GOT3 (cell line): ENCODE measurements at regions not wholly inside any gene's neighbourhood (a gene's known extent, or its start where the extent isn't known, plus 50 kb on each side); places are given as distances from the start of the nearest gene placed in this dataset.
"Not testable (repeated sequence)": the region's sequence is repeated elsewhere in the genome, so short reads cannot be mapped to it uniquely, and the experiment has no call there.

Experiments
- DNase-seq: peaks from one replicate; lab custom pipeline; 2025; ENCODE audit warnings: mixed read lengths; lab: John Stamatoyannopoulos, UW

DNA sequence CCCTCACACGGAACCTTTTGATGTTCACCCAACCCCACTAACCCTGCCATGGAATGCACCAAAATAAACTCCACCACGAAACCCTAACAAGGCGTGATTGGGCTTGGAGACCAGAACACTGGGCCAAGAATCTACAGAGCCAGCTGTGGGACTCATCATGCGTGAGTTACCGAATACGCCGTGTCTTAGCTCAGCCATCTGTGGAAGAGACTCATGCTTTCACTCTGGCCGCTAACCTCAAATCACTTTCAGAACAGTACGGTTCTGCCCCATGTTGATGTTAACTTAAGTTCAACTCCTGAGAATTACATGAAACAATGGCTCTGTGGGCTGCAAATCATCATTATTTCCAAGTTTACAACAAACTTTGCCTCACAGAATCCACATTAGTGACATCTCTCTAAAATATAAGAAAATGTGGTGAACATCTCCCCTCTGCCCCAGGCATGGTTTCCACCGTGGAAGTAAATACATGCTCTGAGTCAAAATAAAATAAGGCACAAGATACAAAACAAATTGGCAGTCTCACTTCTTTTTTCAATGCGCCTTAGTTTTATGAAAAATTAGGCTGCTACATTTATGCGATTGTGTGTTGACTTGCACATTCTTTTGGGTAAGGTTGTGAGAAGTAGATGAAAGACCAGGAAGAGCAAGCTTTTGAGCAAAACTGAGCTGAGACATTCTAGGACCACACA, 308.9 kb upstream of the EXOC2 start:
- DNase-seq = no peak

DNA sequence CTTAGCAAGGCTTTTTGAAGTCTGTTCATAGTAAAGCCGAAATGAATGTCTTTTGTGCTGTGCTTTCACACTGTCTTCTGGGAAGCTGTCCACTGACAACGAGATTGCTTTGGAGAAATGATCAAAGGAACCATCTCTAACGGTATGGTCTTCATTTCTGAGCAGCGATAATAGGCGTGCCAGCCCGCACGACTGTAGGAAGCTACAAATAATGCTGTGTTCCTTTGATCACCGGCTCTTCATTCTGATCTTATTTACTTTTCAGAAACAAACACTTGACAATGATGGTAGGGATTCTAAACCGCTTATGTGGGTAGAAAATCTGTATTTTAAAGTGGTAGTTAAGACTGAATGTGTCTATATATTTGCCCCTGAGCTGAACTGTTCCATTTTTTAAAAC, 306.6 kb upstream of the EXOC2 start:
- no peak for DNase-seq

DNA sequence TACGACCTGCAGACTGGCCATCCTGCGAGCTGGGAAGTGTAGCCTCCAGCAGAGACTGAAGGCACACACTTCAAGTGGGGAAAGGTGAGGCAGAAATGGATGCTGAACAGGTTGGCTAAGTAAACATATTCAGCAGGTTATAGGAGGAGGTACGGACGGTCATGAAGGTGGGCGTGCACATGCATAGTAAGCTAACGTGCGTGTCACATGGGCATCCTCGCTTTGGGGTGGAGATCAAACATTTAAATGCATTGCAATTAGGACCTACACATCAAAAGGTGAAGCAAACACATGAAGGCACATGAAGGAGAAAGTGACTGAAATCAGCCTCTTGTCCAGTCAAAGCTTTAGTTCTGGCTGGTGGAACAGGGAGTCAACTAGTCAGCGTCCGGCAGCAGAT, 305.6 kb upstream of the EXOC2 start:
- DNase-seq = no peak

DNA sequence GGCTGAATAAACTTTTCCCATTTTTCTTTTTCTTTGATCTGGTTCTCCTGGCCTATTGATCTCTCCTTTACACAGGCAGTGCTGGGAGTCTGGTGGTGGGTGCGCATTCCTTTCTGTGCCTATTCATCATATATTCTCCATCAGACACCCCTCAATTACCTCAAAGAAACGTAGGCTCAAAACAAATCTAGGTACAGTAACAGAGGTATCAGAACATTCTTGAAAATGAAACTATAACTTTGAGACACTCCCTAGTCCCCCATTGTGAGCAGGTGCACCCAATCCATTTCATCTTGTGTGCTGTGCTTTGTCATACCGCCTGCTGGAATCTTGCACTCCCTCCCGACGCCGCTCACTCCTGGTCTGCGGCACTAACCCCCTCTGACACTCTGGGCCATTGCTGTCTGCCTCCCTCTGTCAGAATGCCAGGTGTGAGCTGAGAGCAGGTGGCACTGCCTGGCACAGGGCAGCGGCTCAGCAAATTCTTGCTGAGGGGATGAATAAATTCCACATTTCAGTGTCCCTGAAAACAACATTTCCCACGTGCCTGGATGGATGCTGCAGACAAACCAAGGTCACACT, 303.4 kb upstream of the EXOC2 start:
- DNase-seq = no peak

DNA sequence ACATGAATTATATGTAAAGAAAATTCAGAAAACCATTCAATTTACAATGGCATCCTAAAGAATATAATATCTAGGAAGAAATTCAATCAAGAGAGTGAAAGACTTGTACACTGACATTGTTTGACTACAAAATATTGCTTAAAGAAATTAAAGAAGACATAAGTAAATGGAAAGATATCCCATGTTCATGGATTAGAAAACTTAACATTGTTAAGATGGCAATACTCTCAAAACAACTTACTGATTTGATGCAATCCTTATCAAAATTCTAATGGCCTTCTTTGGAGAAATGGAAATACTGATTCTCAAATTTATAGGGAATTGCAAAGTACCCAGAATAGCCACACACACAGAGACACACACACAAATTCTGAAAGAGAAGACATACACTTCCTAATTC, 298.3 kb upstream of the EXOC2 start:
- no peak for DNase-seq

DNA sequence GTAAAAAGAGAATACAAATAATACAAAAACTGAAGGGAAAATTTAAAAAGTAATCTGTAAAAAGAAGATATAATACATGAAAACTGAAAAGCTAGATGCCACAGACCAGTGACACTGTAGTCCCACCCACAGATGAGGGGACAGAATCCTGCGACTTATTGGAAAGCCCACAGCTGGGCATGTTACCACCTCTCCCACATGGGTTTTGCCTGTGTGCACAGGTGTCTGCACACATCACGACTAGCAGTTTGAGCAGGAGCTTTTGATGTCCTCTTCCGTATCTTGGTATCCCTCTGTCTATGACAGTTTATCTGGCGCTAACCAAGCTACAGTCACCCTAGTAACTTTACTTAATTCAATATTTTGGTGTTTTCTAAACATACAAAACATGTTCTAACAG, 291.1 kb upstream of the EXOC2 start:
- DNase-seq = no peak

DNA sequence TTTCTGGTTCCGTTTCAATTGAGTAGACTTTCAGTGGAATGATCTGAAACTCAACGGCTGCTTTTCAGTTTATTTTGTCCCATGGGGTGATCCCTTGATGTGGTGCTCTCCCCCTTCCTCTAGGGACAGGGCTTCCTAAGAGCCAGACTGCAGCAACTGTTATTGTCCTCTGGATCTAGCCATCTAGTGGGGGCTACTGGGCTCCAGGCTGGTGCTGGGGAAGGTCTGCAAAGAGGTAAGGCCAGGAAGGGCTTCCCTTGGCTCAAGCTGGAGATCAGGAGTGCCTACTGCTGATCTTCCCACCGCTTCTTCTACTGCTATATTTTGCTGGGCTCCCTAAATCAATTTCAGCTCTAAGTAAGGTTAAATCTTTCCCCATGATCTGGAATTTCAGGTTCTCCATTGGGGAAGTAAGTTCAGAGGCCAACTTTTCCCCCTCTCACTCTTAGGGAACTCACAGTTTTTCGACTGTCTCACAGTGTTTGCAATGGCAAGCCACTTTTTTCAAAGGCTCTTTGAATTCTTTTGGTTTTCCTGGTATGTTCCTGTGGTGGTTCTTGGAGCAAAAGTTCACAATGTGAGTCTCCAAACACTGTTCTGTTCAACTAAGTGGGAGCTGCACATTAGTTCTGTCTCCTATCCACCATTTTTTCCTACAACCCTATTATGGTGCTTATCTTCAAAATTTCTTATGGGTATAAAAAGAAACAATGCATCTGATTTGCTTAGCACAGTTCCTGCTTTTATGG, 286.2 kb upstream of the EXOC2 start:
- no peak for DNase-seq

DNA sequence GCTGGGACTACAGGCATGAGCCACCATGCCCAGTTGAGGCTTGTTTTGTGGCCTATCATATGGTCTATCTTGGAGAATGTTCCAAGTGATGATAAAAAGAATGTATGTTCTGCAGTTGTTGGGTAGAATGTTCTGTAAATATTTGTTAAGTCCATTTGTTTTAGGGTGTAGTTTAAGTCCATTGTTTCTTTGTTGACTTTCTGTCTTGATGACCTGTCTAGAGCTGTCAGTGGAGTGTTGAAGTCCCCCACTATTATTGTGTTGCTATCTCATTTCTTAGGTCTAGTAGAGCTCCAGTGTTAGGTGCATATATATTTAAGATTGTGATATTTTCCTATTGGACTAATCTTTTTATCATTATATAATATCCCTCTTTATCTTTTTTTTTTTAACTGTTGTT, 284.3 kb upstream of the EXOC2 start:
- not testable (repeated sequence) for DNase-seq

DNA sequence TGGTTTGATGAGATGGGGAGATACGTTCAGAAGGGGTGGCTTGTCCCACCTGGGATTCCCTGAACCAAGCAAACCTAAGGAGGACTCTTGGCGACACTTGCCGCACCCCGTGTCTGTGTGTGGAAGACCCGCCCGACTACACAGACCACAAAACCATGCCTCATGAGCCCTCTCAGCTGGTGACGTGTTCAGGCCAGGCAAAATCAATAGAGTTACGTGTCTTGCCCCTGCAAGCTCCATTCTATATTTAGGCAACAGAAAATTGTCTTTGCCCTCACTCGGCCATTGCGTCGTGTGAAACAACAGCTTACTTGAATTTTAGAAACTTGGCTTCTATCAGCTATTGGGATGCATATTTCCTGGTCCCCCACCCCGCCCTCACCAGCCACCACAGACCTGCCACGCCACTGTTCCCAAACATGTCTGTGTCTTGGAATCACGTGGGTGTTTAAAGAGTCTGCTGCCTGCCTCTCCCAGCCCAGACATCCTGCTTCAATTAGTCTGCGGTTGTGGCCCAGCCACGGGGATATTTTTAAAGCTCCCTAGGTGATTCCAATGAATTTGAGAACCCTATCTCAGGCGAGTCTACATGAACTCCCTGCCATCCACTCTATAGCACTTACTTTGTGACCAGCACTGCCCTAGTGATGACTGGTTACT, 279.2 kb upstream of the EXOC2 start:
- DNase-seq = peak; percentile 39

DNA sequence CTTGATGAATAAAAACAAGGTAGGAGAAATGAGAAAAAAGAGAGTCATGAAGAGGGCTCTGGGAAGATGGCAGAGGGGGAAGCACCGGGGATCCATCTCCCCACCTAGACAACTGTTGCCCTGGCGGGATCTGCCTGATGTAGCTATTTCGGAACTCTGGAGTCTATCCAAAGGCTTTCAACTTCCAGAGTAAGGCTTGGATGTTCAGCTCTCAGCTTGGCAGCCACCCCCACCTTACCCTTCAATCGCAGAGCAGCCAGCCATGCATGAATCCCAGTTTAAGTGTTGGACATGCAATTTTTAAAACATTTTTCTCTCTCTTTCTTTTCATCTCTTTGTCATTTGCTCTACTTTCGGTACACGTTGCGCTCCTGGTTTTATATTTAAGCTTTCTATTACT, 275.9 kb upstream of the EXOC2 start:
- DNase-seq = no peak

DNA sequence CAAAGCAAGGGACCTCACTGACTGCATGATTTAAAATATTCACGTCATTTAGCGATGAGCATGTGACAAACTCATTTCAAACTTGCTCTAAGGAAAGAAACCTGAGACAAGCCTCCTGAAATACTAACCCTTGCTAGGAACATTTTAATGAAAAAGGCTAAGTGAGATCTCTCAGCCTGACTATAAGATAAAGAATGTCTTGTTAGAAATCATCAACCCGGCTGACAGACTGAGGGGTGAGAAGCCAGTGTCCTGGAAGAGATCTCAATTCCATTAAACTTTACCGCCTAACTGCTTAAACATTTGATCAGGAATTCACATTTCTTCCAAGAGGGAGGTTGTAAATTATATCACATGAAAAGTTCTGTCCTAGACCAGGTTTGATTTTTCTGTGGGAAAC, 274.8 kb upstream of the EXOC2 start:
- no peak for DNase-seq

DNA sequence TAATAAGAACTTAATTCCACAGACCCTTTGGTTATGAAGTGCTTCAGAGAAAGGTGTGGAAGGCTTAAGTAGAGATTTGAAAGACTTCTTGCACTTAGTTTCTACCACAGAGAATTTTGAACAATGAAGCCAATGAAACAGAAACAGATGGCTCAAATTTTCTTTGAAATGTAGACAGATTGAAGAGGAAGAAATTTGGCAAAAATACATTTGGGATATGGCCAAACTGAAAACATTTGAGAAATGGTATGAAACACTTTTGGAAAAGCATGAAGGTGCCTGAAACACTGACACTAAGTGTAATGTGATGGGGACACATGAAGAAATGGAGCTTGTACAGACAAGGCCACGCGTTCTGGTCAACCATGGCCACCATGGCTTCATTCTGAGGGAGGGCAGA, 272.4 kb upstream of the EXOC2 start:
- DNase-seq = no peak

DNA sequence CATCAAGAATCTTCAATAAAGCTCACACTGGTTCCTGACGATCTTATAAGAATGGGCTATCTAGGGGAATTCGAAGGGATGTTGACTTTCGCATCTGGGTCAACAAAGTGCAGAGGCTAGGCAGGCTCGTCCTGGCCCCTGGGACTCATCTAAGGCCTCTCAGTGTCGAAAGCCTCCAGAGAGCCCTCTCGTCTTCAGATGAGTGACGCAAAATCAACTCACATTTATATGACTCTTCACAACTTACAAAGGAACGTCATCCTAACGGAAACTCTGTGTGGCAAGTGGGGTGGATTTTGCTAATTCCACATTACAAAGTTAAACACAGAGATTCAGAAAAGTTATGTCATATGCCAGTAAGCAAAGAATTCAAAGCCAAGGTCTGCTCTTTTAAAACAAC, 270.5 kb upstream of the EXOC2 start:
- DNase-seq = no peak

DNA sequence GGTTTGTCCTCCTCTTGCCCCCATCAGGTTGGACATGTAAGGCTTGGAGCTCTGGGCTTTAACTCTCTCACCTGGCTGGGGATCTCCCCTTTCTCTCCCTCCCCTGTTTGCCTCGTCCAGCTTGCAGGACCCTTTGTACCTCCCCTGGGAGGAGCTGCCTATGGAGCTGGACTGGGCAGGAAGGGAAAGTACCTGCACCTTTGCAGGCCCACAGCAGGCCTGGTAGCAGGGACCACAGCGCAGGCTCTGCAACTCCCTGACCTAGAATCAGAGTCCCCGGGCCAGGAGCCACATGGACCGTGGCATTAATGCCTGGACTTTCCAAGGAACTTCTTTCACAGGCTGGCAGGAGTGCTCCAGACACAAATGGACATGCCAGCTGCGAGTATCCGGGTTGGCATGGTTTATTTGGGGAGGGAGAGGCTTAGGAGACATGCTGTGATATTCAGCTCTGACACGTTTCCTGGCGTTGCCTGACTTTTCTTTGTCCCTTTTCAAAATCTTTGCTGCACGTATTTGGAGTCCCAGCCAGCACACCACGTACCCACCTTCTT, 268.5 kb upstream of the EXOC2 start:
- no peak for DNase-seq

DNA sequence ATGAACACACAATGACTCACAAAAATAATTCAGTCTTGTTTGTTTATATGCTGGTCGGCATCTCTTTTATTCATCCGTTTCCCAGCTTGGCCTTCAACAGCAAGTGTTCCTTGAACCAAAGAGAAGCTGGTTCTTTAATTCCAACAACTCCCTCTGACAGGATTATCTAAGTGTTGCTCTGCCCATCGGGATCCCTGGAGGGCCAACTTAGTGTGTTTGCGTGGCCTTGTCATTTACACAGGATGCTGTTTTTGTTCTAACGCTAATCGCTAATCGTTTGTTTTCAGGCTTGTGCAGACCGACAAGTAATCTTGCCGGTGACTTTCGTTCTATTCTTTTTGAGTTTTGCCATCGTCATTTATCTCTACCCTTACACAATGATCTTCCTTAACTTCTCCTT, 267.4 kb upstream of the EXOC2 start:
- DNase-seq = no peak

DNA sequence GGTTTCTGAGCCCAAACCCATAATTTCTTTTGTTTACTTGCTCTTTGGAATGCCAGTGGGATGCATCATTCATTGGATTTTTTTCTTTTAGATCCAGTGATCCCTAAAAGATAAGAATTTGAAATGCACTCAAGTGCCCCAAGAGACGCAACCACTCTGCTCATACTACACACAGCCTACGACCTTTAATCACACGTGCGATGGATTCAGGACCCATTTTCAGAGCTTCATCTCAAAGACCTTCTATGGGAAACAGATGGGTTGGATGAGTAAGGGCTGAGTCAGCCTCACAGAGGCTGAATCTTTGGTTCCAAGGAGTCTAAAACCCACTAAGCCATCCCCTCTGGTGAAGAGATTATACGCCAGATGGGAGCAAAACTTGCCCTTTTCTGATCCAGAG, 265.5 kb upstream of the EXOC2 start:
- DNase-seq = no peak

DNA sequence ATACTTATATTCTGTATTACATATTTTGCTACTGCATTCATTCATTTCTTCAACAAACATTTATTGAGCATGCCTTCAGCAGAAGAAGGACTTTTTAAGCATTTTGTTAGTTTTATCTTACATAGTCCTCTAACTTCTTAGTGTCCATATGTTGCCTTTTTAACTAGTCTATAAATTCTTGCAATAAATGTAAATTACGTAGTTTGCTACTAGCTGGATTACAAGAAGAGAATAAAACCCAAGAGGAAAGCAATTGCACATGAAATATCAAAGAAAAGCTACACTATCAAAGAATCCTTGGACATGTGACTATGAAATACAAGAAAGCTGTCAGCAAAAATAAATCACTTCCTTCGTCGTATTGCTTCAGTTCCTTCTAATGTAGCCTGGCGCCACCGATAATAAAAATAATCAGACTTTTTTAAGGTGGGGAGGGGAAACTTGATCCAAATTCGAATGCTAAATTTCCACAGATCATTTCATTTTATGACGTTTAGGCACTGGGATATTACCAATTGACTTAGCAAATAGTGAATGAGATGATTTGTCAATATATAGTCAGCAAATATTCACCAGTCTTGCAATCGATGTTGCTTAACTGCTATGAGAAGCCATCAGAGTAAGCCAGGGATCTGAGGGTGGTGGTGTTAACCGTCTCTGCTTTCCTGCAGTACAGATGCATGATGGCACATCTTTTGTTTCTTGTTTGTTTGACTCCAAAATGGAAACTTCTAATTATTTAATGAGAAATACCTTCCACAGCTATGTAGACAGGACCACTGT, 258.7 kb upstream of the EXOC2 start:
- DNase-seq = no peak

DNA sequence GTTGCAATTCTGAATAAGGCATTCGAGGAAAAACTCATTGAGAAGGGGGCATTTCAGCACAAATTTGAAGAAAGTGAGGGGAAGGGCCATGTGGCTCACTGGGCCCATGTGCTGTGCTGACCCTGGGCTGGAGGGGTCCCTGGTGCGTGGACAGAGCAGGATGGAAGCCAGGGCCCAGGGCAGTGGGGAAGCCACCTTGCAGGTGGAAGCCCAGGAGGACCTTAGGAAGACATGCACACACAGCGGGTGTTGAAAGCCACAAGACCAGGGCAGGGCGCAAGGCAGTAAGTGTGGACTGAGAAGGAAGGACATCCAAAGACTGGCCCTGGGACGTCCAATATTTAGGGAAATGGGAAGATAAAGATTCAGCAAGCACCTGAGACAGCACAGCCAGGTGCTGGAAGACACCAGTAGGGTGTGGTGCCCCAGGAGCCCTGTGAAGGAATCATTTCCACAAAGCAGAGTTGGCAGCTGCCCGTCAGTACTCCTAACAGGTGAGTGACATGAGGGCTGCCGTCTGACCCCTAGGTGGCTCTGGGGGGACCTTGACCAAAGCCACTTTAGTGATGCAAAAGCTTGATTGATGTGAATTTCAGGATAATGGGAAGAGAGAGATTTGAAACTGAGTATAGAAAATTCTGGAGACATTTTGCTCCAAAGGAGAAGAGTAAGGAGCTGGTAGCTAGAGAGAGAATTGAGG, 254.4 kb upstream of the EXOC2 start:
- no peak for DNase-seq

DNA sequence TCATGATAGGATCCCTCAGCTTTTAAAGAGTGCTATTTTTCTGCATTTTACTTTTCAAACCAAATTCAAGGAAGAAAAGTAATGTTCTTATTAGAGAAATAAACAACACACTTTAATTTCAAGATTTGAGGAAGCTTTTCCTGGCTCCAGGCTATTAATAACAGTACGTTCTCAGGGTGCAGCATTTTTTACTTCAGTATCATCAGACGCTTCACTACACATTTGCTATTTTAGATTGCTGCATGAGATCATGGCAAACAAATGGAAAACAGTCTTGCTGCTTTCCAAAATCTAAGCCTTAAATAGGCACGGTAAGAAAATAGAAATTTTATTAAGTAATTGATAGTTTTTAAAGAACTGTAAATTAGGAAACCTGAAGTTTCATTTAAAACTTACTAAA, 253.6 kb upstream of the EXOC2 start:
- DNase-seq = no peak

DNA sequence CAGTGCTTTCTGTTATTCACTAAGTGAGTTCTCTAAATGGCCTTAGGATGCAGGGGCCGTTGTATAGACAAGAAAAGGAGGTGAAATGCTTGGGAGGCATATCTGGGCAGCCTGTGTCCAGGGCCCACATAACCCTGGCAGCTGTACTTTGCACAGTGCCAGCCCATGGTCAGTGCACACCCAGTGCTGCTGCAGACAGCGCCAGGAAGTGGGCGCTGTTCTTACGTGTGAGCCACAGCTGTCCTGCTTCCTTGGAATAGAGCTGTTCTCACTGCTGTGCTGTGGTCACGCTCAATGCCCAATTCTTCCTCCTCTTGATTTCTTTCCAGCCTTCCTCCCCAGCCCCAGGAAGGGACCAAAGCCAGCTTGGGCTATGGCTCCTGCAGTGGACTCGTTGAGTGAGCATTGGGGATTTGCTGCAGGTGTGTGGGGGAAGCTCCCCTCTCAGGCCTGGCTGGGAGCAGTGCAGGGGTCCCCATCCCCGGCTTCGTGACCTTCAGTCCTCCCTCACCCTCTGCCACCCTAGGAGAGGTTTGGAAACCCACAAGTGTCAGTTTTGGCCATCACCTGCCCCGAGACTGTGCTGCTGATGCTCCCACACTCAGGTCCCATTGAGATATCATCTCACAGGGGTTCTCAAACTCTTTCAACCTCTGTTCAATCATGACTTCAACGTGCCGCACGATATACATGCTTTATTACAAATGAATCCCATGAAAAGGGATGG, 246.8 kb upstream of the EXOC2 start:
- DNase-seq = no peak

DNA sequence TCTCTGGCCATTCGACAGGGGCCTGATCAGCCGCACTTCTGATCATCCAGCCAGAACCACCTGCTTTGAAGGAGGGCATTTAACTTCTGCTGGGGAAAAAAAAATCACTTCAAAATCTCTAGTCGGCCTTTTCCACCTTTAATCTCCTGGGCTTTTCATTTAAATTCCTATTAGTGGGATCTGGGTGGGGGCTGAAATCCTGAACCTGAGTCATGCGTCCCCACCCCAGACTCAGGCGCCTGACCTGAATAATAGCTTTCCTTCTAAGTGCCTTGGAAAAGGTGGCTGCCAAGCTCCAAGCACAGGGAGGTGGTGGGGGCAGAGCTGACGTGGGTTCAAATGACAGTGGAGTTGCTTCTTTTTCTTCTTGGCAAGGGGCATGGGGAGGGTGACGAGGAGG, 246.0 kb upstream of the EXOC2 start:
- no peak for DNase-seq
